ENCODE measurements at regions not wholly inside any gene's neighbourhood (a gene's known extent, or its start where the extent isn't known, plus 50 kb on each side); places are given as distances from the start of the nearest gene placed in this dataset.

DNA sequence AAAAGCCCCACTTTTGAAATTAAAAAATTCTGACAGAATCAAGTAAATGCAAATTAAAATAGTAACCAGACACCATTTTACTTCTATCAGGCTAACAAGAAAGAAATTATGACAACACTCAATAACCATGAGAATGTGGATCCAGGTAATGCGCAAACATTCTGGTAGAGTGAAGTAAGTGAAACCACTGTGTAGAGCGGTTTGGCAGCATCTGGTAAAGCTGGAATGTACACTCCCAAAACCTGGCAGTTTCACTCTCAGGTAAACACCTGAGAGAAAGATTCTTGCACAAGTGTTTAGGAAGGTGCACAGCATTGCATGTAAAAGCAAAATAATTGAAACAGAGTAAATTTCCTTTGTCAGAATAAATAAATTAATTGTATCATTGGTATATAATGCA is 81.8 kb downstream of the TRIML1 start:
- TF ChIP-seq, protein P1, sequence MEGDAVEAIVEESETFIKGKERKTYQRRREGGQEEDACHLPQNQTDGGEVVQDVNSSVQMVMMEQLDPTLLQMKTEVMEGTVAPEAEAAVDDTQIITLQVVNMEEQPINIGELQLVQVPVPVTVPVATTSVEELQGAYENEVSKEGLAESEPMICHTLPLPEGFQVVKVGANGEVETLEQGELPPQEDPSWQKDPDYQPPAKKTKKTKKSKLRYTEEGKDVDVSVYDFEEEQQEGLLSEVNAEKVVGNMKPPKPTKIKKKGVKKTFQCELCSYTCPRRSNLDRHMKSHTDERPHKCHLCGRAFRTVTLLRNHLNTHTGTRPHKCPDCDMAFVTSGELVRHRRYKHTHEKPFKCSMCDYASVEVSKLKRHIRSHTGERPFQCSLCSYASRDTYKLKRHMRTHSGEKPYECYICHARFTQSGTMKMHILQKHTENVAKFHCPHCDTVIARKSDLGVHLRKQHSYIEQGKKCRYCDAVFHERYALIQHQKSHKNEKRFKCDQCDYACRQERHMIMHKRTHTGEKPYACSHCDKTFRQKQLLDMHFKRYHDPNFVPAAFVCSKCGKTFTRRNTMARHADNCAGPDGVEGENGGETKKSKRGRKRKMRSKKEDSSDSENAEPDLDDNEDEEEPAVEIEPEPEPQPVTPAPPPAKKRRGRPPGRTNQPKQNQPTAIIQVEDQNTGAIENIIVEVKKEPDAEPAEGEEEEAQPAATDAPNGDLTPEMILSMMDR (IDR thresholded peaks at IDR 0.05; ENCODE audit: extremely low read depth, missing control alignments) = no peak
- no peak for DNase-seq (ENCODE audit: low spot score)

DNA sequence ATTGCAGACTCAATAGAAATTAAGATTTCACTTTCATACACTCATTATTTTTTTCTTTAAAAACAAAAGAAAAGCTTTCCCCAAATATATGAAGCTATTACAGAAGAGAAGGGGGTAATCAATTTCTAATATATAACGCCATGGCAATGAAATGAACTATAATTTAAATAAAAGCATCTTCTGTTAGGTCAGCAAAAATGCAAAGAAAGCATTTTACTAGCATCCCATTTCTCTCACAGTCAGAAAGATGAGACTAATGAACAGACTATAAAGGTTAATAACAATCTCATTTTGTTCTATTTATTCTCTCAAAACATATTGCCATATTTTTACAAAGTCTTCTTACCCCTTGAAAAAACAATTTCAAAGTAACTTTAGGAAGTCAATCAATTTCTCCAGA is 89.0 kb downstream of the TRIML1 start:
- TF ChIP-seq, protein P1 (IDR thresholded peaks at IDR 0.05; ENCODE audit: extremely low read depth, missing control alignments) = no peak
- DNase-seq (ENCODE audit: low spot score) = no peak

DNA sequence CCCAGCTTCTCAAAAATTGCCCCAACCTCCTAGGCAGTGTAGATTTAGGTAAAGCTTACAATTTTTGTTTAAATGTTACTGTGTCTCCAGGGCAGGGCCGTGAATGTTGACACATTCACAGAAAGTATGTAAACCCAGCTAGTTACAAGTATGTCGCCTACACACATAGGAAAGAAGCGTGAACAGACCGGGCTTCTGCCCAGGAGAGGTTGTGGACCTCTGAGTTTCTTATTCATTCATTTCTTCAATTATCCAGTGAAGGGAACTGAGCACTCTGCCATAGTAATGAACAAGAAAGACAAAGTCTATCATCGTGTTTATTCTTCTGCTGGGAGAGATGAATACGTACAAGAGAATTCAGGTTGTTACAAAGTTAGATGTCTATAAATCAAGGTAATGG is 93.2 kb downstream of the TRIML1 start:
- DNase-seq (ENCODE audit: low spot score) = no peak
- TF ChIP-seq, protein P1 (IDR thresholded peaks at IDR 0.05; ENCODE audit: extremely low read depth, missing control alignments) = no peak

DNA sequence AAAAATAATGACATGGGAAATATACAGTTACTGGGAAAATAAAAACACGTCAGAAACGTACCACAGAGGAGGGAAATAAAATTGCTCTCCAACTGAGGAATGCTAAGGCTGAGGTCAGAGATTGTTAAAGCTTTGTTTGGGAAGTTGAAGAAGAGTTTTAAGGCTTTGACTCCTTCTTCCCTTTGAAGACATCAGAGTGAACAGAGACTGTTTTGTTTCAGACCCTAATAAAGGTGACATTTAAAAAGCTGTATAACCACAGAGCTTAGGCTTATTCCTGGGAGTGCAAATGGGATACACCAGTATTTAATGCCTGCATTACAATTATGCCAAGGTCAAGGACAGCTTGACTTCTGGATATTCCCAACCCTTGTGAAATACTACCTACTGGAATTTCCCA is 102.8 kb downstream of the TRIML1 start:
- TF ChIP-seq, protein P1 (IDR thresholded peaks at IDR 0.05; ENCODE audit: extremely low read depth, missing control alignments) = no peak
- DNase-seq (ENCODE audit: low spot score) = no peak

DNA sequence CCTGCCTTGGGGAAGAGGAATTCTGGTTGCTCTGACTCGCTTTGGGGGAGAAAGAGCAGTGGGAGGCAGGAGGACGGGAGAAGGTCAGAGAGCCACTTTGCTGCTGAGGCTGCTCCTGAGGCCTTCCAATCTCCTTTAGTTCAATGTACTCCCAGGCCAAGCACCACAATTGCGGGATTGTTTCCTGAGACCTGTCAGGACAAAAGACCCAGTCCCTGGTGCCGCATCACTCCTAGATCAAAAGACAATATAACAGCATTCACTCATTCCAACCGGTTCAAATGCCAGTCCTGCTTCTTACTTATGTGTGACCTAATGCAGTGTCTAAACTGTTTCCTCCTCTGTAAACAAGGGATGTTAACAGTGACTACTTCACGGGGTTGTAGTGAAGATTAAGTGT is 106.4 kb downstream of the TRIML1 start:
- TF ChIP-seq, protein P1 (IDR thresholded peaks at IDR 0.05; ENCODE audit: extremely low read depth, missing control alignments) = no peak
- no peak for DNase-seq (ENCODE audit: low spot score)

DNA sequence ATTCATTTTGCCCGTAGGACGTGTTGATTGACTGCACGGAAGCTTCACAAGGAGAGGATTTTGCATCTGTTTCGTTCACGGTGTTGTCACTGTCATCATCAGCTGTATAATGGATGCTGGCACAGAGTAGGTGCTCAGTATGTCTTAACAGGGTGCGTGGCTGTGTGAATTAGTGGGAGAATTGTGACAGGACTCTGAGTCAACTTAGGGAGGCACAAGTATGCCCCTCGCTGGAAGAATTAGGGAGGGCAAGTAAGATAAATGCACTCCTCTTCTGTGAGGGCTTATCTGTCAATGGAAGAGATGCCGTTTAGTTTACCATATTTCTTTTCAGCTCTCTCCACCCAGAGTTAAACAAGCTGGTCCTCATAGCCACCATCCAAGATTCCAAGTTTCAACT is 107.2 kb downstream of the TRIML1 start:
- no peak for DNase-seq (ENCODE audit: low spot score)
- TF ChIP-seq, protein P1 (IDR thresholded peaks at IDR 0.05; ENCODE audit: extremely low read depth, missing control alignments) = no peak

DNA sequence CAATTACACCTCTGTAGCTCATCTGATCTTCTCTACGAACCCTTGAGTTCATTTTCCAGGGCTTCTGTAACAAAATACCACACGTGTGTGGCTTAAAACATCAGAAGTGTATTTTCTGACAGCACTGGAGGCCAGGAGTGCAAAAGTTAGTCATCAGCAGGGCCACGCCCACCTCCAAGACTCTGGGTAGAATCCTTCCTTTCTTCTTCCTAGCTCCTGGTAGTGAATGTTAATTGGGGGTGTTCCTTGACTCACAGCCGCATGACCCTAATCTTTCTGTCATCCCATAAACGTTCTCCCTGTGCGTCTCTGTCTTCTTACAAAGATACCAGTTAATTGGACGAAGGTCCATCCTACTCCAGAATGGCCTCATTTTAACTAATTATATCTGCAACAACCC is 115.0 kb downstream of the TRIML1 start:
- no peak for DNase-seq (ENCODE audit: low spot score)
- TF ChIP-seq, protein P1 (IDR thresholded peaks at IDR 0.05; ENCODE audit: extremely low read depth, missing control alignments) = no peak
